DMS53 (cell line): ENCODE measurements at regions not wholly inside any gene's neighbourhood (a gene's known extent, or its start where the extent isn't known, plus 50 kb on each side); places are given as distances from the start of the nearest gene placed in this dataset.

Experiments
- DNase-seq: peaks from one replicate; lab custom pipeline; 2025; lab: John Stamatoyannopoulos, UW

- no peak for DNase-seq
These were observed 212.1 kb upstream of the TNRC6C start for GRCh38 chr17:77746393-77746792.

- DNase-seq, result no peak
These were observed 211.5 kb upstream of the TNRC6C start for GRCh38 chr17:77746896-77747554.

DNA sequence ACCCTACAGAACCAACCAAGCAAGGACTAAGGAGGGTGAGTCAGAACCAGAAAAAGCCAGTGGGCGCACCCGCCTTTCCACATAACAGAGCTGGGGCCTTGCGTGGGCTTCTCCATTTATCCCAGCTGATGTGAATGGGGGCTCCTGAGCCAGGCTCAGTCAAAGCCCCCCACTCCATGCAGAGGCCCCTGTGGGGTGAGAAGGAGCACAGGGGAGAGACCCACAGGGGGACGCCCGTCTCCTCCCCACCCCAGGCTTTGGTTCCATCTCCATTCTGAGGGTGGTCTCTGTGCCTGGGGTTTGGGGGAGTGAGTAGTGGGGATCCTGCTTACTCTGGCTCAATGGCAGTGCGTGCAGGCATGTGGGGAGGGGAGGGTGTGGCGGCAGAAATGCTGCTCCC lies 210.1 kb upstream of the TNRC6C start:
- no peak for DNase-seq

GRCh38 chr17:77749321-77749751 lies 209.2 kb upstream of the TNRC6C start:
- no peak for DNase-seq

GRCh38 chr17:77749989-77750388 lies 208.5 kb upstream of the TNRC6C start:
- DNase-seq, result no peak

GRCh38 chr17:77750427-77751043 lies 208.0 kb upstream of the TNRC6C start:
- no peak for DNase-seq

- no peak for DNase-seq
These were observed 205.3 kb upstream of the TNRC6C start for GRCh38 chr17:77753246-77753645.

DNA sequence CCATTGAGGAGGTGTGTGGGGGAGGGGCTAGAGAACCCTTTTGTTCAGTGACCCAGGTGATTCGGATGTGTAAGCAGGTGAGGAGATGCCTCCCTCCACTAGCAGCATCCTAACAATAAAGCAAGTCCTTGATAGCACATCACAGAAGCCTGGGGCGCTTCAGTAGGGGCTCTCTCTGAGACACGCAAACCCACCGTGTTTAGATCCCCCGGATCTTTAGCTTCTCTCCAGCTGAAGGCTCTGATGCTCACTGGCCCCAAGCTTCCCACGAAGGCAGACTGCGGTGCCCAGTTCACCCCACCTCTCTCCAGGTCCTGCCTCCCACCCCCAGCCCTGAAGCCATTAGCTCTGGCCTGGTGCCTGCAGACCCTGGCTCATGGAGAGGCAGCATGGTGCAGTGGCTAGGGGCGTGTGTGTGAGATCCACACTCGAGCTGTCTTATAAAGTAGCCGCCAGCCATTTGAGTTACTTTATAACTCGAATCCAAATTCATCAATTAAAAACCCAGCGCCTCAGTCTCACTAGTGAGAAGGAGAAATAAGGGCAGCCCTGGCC lies 204.7 kb upstream of the TNRC6C start:
- no peak for DNase-seq

DNA sequence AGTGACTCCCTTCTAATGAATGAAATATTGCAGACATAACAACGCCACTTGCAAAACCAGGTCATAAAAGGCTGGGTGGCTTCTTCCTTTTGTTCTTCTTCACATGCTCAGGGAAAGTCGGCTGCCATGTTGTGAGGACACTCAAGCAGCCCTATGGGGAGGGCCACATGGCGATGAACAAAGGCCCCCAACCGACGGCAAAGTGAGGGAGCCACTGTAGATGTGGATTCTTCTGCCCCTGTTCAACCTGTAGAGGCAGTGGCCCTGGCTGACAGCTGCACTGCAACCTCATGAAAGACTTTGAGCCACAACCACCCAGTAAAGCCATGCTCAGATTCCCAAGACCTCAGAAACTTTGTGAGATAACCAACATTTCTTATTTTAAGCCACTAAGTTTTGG lies 203.5 kb upstream of the TNRC6C start:
- DNase-seq, result no peak

GRCh38 chr17:77755410-77755963 lies 203.0 kb upstream of the TNRC6C start:
- no peak for DNase-seq

DNA sequence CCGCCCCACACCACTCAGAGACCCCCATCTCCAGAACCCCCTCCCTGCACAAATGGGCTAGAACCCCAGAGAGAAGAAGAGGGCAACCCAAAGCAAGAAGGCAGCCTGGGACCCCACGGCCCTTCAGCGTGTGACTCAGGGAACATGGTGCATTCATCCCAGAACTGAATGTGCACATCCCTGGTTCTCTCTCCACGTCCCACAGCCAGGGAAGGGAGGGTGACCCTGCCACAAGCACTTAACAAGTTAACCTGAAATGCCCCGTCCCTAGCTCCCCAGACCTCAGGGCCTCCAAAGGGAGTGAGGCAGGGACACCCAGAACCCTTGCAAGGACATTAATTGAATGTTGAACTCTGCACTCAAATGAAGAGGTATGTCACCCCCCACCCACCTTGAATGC lies 202.5 kb upstream of the TNRC6C start:
- DNase-seq, result no peak

DNA sequence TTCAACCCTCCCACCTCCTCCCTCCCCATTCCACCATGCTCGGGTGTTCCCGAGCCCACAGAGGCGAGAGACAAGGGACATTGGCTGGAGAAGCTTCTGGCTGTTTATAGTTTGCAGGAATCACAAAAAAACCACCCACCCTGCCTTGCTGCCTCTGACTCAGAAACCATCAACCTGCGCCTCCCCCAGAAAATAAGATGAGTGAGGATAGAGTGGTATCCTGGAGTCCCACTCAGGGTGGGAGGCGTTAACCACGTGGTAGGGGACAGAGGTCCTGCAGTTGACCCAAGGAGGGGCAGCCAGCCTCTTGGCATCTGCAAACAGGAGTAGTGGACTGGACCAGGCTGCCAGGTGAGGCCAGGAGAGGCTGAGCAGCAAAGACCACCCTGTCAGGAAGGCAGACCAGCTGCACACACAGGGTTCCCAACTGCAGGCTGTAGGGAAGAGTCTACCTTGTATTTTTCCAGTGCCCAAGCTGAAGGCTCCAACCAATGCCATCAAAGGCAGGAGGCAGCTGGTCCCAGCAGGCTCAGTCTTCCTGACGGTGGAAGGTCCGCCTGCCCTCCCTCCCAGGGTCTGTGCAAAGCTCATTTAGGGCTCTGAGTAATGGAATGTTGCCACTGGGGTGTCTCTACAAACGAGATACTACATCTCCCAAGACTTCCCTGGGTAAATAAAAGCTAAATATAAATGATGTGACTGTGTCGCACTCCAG lies 201.5 kb upstream of the TNRC6C start:
- DNase-seq, result no peak

GRCh38 chr17:77757561-77757898 lies 201.0 kb upstream of the TNRC6C start:
- no peak for DNase-seq

DNA sequence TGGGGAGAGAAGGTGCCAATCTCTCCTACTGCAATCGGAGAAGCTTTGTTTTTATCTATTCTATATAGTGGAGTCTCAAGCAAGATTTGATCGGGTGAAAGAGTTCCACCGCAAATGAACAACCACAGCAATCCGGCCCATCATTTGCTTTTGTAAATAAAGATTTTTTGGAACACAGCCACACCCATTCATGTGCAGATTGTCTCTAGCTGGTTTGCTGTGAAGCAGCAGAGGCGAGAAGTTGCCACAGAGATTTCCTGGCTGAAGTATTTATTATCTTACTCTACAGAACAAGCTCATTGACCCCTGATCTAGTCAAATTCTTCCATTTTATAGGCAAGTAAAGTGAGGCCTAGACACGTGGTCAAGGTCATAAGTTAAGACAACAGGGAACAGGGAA lies 195.5 kb upstream of the TNRC6C start:
- no peak for DNase-seq

DNA sequence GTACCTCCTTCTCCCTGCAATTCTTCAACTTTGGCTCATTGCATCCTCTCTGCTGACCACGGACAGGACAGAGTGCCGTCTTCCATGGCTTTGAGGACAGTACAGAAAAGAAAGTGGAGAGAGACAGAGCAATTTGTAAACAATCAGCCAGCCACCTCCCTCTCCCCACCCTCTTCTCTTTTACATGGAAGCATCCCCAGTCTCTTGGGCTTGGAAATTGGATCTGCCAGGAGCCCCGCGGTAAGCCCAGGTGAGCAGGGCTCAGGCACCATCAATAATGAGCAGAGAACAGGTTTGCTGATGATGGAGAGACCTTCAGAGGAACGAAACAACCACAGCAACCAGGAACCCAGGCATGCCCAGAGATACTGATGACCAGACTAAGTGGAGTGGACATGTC lies 194.9 kb upstream of the TNRC6C start:
- DNase-seq, result no peak

DNA sequence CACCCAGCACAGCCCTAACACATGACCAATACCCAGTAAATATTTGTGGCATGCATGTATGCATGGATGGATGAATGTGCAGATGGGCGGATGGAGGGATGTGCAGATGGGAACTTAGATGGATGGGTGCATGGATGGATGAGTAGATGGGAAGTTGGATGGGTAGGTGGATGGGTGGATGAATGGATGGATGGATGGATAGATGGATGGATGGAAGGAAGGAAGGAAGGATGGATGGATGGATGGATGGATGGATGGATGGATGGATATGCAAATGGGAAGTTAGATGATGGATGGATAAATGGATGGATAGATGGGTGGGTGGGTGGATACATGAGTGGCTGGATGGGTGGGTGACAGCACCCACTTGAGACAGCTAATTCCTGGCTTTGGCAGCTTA lies 193.2 kb upstream of the TNRC6C start:
- no peak for DNase-seq

DNA sequence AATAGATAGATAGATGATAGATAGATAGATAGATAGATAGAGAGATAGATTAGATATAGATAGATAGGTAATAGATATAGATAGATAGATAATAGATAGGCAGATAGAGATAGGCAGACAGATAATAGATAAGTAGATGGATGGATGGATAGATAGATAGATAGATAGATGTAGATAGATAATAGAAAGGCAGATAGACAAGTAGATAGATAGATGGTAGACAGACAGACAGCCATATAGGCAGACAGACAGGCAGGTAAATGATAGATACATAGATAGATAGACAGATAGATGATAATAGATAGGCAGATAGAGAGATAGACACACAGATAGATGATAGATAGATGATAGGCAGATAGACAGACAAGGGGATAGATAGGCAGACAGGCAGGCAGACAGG lies 191.4 kb upstream of the TNRC6C start:
- DNase-seq, result no peak

DNA sequence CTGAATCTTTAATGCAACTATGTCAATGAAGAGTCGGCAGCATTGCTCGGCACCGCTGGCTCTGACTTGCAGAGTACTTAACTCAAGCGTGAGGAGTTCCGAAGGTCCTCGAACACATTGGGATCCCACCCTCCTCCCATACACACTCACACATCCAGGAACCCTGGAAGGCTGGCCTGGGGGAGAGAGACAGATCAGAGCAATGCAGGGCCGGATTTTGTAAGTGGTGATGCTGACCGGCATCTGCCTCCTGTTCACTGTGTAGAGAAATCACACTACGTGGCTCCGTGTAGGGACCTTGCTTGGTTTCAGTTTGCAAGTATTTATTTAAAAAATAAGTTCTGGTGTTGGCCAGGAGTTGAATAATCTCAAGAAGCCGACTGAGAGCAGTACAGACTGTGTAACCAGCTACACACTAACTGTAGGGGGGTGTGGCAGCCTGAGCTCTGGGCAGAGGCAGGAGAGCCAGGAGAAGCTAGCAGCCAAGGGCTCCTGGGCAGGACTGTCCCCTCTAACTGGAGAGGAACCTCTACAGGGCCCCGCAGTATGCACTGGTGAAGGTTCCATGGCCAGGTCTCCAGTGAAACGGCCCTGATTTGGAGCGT lies 190.2 kb upstream of the TNRC6C start:
- no peak for DNase-seq

- DNase-seq, result peak; percentile 50
These were observed 189.3 kb upstream of the TNRC6C start for GRCh38 chr17:77769215-77769614.

DNA sequence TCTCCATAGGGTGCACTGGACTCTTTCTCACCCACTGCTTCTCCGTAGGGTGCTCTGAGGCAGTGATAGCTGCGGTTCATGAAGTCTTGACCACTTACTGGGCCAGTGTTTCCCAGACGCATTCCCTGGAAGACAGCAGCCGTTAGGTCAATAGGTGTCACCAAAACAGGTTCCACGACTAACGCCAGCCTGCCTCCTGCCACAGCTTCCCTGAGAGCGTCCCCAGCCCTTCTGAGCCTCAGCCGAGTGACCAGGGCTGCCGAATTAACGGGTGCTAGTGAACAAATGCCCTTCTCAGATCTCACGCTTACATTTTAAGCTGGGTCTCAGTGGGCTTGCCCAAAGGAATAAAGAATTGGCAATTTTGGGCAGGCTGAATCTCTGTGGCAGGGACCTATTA lies 188.7 kb upstream of the TNRC6C start:
- no peak for DNase-seq

DNA sequence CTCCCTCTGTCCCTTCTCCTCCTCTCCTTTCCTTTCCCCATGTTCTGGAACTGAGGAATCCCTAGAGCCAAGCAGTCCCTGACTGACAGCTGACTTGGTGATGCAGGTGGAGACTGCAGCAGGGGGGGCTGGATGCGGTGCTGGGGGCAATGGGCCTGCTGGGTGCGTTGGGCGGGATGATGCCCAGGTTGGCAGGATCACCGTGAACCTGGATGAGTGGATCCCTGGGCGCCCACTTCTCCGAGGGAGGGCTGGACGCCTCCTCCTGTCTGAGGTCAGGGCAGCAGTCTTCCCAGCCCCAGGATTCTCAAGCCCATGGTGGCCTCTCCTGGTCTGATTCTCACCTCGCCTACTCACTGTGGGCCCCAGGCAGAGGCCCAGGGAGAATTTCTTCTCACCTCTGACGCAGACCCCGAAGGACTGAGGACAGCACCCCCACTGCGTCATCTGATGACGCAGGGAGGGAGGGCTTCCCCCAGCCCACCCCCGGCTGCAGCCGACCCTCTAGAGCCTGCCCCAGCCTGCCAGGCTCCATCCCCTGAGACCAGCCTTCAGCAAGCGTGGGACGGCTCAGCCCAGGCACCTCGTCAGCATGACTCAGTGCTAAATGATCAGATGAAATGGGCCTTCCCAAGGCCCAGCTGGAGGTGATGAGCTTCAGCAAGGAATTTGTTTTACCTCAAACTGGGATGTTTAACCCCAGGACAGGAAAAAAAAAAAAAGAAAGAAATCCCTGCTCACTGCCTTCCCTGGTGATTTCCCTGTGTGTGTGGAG lies 188.0 kb upstream of the TNRC6C start:
- no peak for DNase-seq

DNA sequence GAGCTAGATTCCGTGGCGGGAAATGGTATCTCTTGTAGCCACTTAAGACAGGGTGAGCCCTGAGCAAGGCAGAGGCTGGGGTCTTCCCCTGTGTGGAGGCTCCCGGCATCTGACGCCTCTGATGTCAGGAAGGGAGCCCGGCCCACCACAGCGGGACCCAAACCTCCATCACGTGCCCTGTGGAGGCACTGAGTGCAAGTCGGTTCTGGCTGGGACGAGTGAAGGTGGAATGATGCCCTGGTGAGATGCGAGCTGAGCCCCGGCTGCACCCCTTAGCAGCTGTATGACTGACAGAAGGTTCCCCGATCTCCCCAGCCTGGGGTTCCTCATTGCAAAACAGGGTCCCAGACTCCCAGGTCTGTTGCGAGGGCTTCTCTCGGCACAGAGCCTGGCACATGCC lies 187.4 kb upstream of the TNRC6C start:
- no peak for DNase-seq
